ENCODE measurements at regions not wholly inside any gene's neighbourhood (a gene's known extent, or its start where the extent isn't known, plus 50 kb on each side); places are given as distances from the start of the nearest gene placed in this dataset.

DNA sequence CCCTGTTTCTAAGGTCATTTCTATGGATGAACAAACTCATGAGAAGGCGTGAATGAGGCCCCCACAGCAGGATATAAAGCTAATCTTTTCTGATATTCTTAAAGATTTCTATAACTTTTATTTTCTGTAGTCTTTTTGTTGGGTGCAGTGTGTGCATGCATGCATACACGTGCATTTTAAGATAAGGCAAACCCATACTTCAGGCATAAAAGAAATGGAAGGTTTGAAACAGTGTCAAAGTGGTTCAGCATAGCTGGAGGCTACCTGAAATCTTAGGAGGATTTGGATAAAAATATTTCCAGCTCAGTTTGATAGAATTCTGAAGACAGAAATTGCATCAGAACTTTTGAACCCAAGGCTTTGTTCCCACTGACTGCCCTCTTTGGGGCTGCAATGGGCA is 119.7 kb downstream of the PDHA2 start:
- Histone ChIP-seq H3K4me3 (ENCODE audit: low read length) (no peak overlapping the region), H3K27ac (ENCODE audit: low read depth, low read length) (no peak overlapping the region), H3K36me3 (ENCODE audit: control insufficient read depth, insufficient read depth, low read length) (no peaks in the 10 kb centered on the region), H3K27me3 (ENCODE audit: control insufficient read depth, insufficient read depth, low read length, poor library complexity, severe bottlenecking) (no peaks in the 10 kb centered on the region), H3K9ac (ENCODE audit: extremely low read depth, low read length, poor library complexity, severe bottlenecking) (no peak overlapping the region), H3K4me1 (ENCODE audit: control insufficient read depth, insufficient read depth, low read length) (no peaks in the 10 kb centered on the region), H3K9me3 (ENCODE audit: control insufficient read depth, low read length) (no peaks in the 10 kb centered on the region)
- no peak for DNase-seq
- 93 to 100% methylated on average over 1 to 2 of the region's 2 CpGs for WGBS, 2 experiments (ENCODE audit: insufficient coverage in 1 of 2, insufficient read length in 1 of 2)
- no peak for TF ChIP-seq CTCF (conservative IDR thresholded peaks at IDR 0.05)
- Mint-ChIP-seq H3K27ac (no peak overlapping the region), H3K27me3 (ENCODE audit: insufficient read depth) (no peaks in the 10 kb centered on the region), H3K4me3 (no peak overlapping the region), H3K4me1 (no peaks in the 10 kb centered on the region), H3K9me3 (no peaks in the 10 kb centered on the region), H3K36me3 (ENCODE audit: low read depth) (no peaks in the 10 kb centered on the region)

DNA sequence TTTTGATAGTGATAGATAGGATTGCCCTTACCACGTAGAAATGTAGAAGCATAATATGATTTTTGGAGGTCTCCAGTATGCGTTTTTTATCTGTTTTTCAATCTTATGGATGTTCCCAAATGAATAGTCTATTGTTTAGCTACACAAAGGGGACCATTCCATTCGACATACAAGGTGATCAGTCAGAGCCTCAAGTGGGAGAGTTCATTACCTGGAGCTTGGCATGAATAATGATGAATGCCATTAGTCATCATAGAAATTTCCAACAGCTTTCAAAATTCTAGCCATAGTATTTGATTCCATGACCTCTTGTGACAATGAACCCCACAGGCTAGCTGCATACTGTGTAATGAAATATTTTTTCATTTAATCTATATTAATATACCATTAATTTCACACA is 123.6 kb downstream of the PDHA2 start:
- WGBS, 2 experiments (ENCODE audit: insufficient coverage in 1 of 2, insufficient read length in 1 of 2), result 80 to 84% methylated on average over 1 to 3 of the region's 3 CpGs
- TF ChIP-seq CTCF (conservative IDR thresholded peaks at IDR 0.05), result no peak

DNA sequence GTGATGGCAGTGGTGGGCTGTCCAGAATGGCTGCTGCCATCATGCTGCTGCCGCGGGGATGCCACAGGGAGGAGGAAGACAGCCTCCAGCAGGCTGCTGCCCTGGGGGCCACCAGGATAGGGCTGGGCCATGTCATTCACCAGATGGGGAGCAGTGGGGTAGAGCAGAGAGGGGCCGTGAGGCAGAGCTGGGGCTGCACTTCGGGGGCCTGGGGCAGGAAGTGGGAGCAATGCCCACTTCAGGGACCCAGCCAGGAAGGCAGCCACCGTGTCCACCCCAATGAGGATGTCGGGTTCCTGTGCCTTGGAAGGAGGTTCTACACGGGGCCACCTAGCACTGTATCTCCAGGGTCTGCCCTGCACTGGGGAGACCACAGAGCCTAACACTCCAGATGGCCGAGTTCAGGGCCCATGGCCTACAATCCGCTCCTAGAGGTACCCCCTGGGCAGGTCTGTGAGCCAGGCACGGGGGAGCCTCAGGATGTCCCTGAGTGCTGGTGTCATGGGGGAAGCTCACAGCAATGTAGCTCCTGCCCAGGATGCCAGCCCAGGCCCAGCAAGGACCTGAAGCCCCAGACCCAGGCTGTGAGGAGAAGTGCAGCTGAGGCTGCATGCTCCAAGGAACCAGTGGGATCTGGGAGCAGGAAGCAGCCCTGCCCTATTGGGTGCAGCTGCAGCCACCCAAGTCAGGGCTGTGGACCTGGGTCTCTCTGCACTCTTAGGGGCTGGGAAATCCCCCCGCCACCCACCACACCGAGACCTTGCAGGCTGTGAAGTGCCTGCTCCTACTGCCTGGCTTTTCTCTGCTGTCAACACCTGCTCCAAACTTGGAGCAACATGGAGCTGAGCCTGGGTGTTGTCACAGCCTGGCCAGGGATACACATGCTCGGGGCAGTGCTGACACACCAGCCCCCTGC is 140.3 kb downstream of the PDHA2 start:
- H3K27ac Mint-ChIP-seq, result no peak overlapping the region

More for the DNA sequence above, 123.6 kb downstream of the PDHA2 start:
- no peaks in the 10 kb centered on the region for H3K9me3 ChIP-seq (ENCODE audit: control insufficient read depth, low read length)
- H3K9ac ChIP-seq (ENCODE audit: extremely low read depth, low read length, poor library complexity, severe bottlenecking), result no peak overlapping the region
- Mint-ChIP-seq H3K9me3 (peaks cover under 1% of the 10 kb centered on the region), H3K4me1 (no peaks in the 10 kb centered on the region), H3K4me3 (no peak overlapping the region), H3K36me3 (ENCODE audit: low read depth) (no peaks in the 10 kb centered on the region), H3K27ac (no peak overlapping the region), H3K27me3 (ENCODE audit: insufficient read depth) (no peaks in the 10 kb centered on the region)
- no peak overlapping the region for H3K27ac ChIP-seq (ENCODE audit: low read depth, low read length)
- no peaks in the 10 kb centered on the region for H3K4me1 ChIP-seq (ENCODE audit: control insufficient read depth, insufficient read depth, low read length)
- DNase-seq, result no peak
- no peak overlapping the region for H3K4me3 ChIP-seq (ENCODE audit: low read length)
- no peaks in the 10 kb centered on the region for H3K36me3 ChIP-seq (ENCODE audit: control insufficient read depth, insufficient read depth, low read length)
- H3K27me3 ChIP-seq (ENCODE audit: control insufficient read depth, insufficient read depth, low read length, poor library complexity, severe bottlenecking), result no peaks in the 10 kb centered on the region

More for the DNA sequence above, 140.3 kb downstream of the PDHA2 start:
- Histone ChIP-seq H3K27me3 (ENCODE audit: control insufficient read depth, insufficient read depth, low read length, poor library complexity, severe bottlenecking) (no peaks in the 10 kb centered on the region), H3K4me1 (ENCODE audit: control insufficient read depth, insufficient read depth, low read length) (no peaks in the 10 kb centered on the region), H3K4me3 (ENCODE audit: low read length) (no peak overlapping the region), H3K36me3 (ENCODE audit: control insufficient read depth, insufficient read depth, low read length) (no peaks in the 10 kb centered on the region), H3K9ac (ENCODE audit: extremely low read depth, low read length, poor library complexity, severe bottlenecking) (no peak overlapping the region), H3K9me3 (ENCODE audit: control insufficient read depth, low read length) (peaks cover 4% of the 10 kb centered on the region), H3K27ac (ENCODE audit: low read depth, low read length) (no peak overlapping the region)
- Mint-ChIP-seq H3K36me3 (ENCODE audit: low read depth) (no peaks in the 10 kb centered on the region), H3K9me3 (peaks cover 9% of the 10 kb centered on the region), H3K4me3 (no peak overlapping the region), H3K4me1 (no peaks in the 10 kb centered on the region), H3K27me3 (ENCODE audit: insufficient read depth) (no peaks in the 10 kb centered on the region)
- no peak for TF ChIP-seq CTCF (conservative IDR thresholded peaks at IDR 0.05)
- WGBS, 2 experiments (ENCODE audit: insufficient coverage in 1 of 2, insufficient read length in 1 of 2), result 92 to 93% methylated on average over 6 to 13 of the region's 13 CpGs
- DNase-seq, result no peak
